Mesenchymal stem cell (in vitro differentiated cells and primary cell): ENCODE measurements at regions not wholly inside any gene's neighbourhood (a gene's known extent, or its start where the extent isn't known, plus 50 kb on each side); places are given as distances from the start of the nearest gene placed in this dataset.
A peak's percentile ranks its signal among the peaks of the same experiment; 100 is the strongest.

ENCODE experiments used
- DNase-seq: peaks from one replicate; pipeline ENCODE4 v3.0.0-alpha.2; 2013
- H2AFZ ChIP-seq: one replicate; pipeline ENCODE4 v1.6.1; 2013; ENCODE audit warnings: low read depth, mild to moderate bottlenecking, control low read depth, inconsistent platforms, low read length, moderate library complexity
- H2AK5ac ChIP-seq: 2 replicates; pipeline ENCODE4 v1.6.1; 2013; ENCODE audit warnings: low read length, moderate library complexity, mild to moderate bottlenecking, inconsistent platforms; ENCODE audit not compliant: severe bottlenecking
- H2BK120ac ChIP-seq: one replicate; pipeline ENCODE4 v1.6.1; 2013; ENCODE audit warnings: low read depth, mild to moderate bottlenecking, inconsistent platforms, low read length, moderate library complexity
- H2BK12ac ChIP-seq, 2 experiments: one replicate each; pipeline ENCODE4 v1.6.1; 2013; ENCODE audit warnings: inconsistent platforms in 2 of 2, low read length in 2 of 2, mild to moderate bottlenecking in 2 of 2, moderate library complexity in 2 of 2, control low read depth in 1 of 2
- H2BK15ac ChIP-seq: one replicate; pipeline ENCODE4 v1.6.1; 2013; ENCODE audit warnings: mild to moderate bottlenecking, low read depth, inconsistent platforms; ENCODE audit not compliant: poor library complexity, severe bottlenecking
- H2BK5ac ChIP-seq: 2 replicates; pipeline ENCODE4 v1.6.1; 2013; ENCODE audit warnings: low read depth, mild to moderate bottlenecking, low read length, control low read depth, inconsistent platforms; ENCODE audit not compliant: poor library complexity, severe bottlenecking
- H3K14ac ChIP-seq, 2 experiments: one replicate each; pipeline ENCODE4 v1.6.1; 2013; ENCODE audit warnings: inconsistent platforms in 2 of 2, low read length in 2 of 2, control low read depth in 1 of 2, mild to moderate bottlenecking in 1 of 2, moderate library complexity in 1 of 2
- H3K18ac ChIP-seq, 2 experiments: one replicate each; pipeline ENCODE4 v1.6.1; 2013; ENCODE audit warnings: inconsistent platforms in 2 of 2, low read length in 2 of 2, control low read depth in 1 of 2, low read depth in 1 of 2, mild to moderate bottlenecking in 1 of 2
- H3K23ac ChIP-seq, 2 experiments: one replicate each; pipeline ENCODE4 v1.6.1; 2013; ENCODE audit warnings: inconsistent platforms in 2 of 2, low read length in 2 of 2, mild to moderate bottlenecking in 2 of 2, moderate library complexity in 2 of 2, control low read depth in 1 of 2
- H3K27ac ChIP-seq: 2 replicates; pipeline ENCODE4 v1.5.1; 2013; ENCODE audit warnings: mild to moderate bottlenecking, moderate library complexity, low read length, control low read depth, inconsistent platforms; ENCODE audit not compliant: poor library complexity, severe bottlenecking
- H3K27me3 ChIP-seq, 2 experiments: 2 replicates each; pipeline versions ENCODE4 v1.6.1 to v1.7.0; 2013; ENCODE audit warnings: low read length in 2 of 2, mild to moderate bottlenecking in 2 of 2, moderate library complexity in 2 of 2, control low read depth in 1 of 2, inconsistent platforms in 1 of 2; ENCODE audit not compliant: control insufficient read depth in 1 of 2, insufficient read depth in 1 of 2
- H3K36me3 ChIP-seq, 2 experiments: 2 replicates each; pipeline versions ENCODE4 v1.6.1 to v1.7.0; 2013; ENCODE audit warnings: low read length in 2 of 2, control low read depth in 1 of 2, inconsistent platforms in 1 of 2, low read depth in 1 of 2, mild to moderate bottlenecking in 1 of 2; ENCODE audit not compliant: insufficient read depth in 2 of 2, control insufficient read depth in 1 of 2
- H3K4ac ChIP-seq, 2 experiments: one replicate each; pipeline ENCODE4 v1.6.1; 2013; ENCODE audit warnings: inconsistent platforms in 2 of 2, low read length in 2 of 2, mild to moderate bottlenecking in 2 of 2, moderate library complexity in 2 of 2, control low read depth in 1 of 2, low read depth in 1 of 2
- H3K4me1 ChIP-seq: 2 replicates; pipeline ENCODE4 v1.6.1; 2013; ENCODE audit warnings: low read depth, low read length, control low read depth; ENCODE audit not compliant: control insufficient read depth, insufficient read depth
- H3K4me2 ChIP-seq: 2 replicates; pipeline ENCODE4 v1.6.1; 2013; ENCODE audit warnings: low read length, mild to moderate bottlenecking, inconsistent platforms; ENCODE audit not compliant: poor library complexity, severe bottlenecking
- H3K4me3 ChIP-seq, 2 experiments: 2 replicates each; pipeline versions ENCODE4 v1.5.1 to v1.7.0; 2013; ENCODE audit warnings: low read length in 2 of 2, mild to moderate bottlenecking in 2 of 2, control low read depth in 1 of 2, low read depth in 1 of 2; ENCODE audit not compliant: insufficient read depth in 1 of 2
- H3K79me1 ChIP-seq: replicated peaks from 2 replicates; pipeline ENCODE4 v1.6.1; 2013; ENCODE audit warnings: mild to moderate bottlenecking, control low read depth, low read length, inconsistent platforms; ENCODE audit not compliant: poor library complexity, severe bottlenecking
- H3K9ac ChIP-seq: 2 replicates; pipeline ENCODE4 v1.7.0; 2013; ENCODE audit warnings: mild to moderate bottlenecking, low read length, moderate library complexity
- H3K9me3 ChIP-seq: 2 replicates; pipeline ENCODE4 v1.7.0; 2013; ENCODE audit warnings: mild to moderate bottlenecking, low read length; ENCODE audit not compliant: control insufficient read depth
- H4K8ac ChIP-seq: one replicate; pipeline ENCODE4 v1.6.1; 2013; ENCODE audit warnings: inconsistent platforms, mild to moderate bottlenecking, low read length, moderate library complexity
- H4K91ac ChIP-seq: one replicate; pipeline ENCODE4 v1.6.1; 2013; ENCODE audit warnings: mild to moderate bottlenecking, low read length, inconsistent platforms
- WGBS: methylation state at CpG from one replicate; pipeline ENCODE4 v1.1.7; 2013; ENCODE audit warnings: mixed read lengths; 5-methylcytosine and 5-hydroxymethylcytosine counted together

DNA sequence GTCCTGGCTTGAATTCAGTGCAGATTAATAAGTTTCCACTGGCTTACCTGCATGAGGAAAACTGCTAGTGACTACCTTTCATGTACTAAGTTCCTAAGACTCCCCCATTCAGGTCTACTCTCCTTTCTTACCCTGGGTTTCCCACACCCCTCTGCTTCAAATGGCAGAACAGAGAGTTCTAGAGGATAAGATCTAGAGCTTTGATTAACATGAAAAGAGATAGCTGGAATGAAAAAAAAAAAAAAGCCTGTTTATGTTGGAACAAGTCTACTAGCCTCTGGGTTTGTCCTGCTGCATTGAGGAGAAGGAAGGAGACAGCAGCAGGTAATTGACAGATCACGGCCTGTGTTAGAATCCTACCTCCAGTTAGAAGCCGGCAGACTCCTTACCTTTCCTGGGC is 201.4 kb upstream of the SOX4 start:
- H3K14ac ChIP-seq: no peak overlapping the region
- H3K9me3 ChIP-seq: no peaks in the 10 kb centered on the region
- H2BK12ac ChIP-seq: no peak overlapping the region
- H3K79me1 ChIP-seq: no peaks in the 10 kb centered on the region
- no peak overlapping the region for H3K27ac ChIP-seq
- H3K4me1 ChIP-seq: peaks cover 1% of the 10 kb centered on the region
- no peak overlapping the region for H3K4ac ChIP-seq
- whole genome bisulfite sequencing: 100% methylated on average over 1 of the region's 2 CpGs
- no peak overlapping the region for H3K4me2 ChIP-seq
- H3K4me3 ChIP-seq: no peak overlapping the region
- no peak overlapping the region for H2BK120ac ChIP-seq
- no peak overlapping the region for H3K23ac ChIP-seq
- H2BK15ac ChIP-seq: no peak overlapping the region
- DNase-seq: no peak
- H3K9ac ChIP-seq: no peak overlapping the region
- no peak overlapping the region for H3K18ac ChIP-seq
- no peaks in the 10 kb centered on the region for H3K27me3 ChIP-seq
- no peak overlapping the region for H2BK5ac ChIP-seq
- no peak overlapping the region for H4K8ac ChIP-seq
- no peak overlapping the region for H2AK5ac ChIP-seq
- no peak overlapping the region for H4K91ac ChIP-seq
- H2AFZ ChIP-seq: no peak overlapping the region
- no peaks in the 10 kb centered on the region for H3K36me3 ChIP-seq

DNA sequence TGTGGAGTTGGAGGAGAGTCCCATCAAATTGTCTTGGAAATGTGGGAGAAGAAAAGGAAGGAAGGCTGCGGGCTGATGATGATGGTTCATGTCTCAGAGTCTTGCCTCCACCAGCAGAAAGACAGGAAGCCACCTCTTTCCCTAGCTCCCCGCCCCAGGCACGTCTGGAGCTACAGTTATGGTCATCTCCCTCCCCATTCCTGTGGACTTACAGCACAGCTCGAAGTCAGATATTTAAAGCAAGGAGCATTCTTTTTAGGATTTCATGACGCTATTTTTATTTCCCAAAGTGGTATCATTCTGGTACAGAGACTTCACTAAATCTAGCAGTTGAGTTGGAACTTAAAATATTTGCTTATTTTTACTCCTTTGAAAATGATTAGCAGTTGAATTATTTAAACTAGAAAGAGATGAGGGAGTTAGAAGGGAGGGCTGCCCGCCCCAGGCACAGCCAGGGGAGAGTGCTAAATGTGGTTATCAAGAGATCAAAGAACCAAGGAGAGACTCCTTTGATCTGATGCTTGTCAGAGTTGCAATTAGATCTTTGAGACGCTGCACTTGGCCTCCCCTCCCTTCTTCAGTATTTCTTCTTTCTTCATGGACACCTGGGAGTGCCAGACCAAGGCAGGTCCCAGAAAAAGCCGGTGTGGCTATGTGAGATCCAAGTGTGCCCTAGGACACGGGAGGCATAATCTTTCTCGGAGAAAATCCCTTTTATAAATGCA is 199.9 kb upstream of the SOX4 start:
- no peak overlapping the region for H3K4me3 ChIP-seq
- no peaks in the 10 kb centered on the region for H3K9me3 ChIP-seq
- no peak overlapping the region for H2BK5ac ChIP-seq
- peaks cover 4% of the 10 kb centered on the region for H3K4me1 ChIP-seq
- no peak overlapping the region for H3K18ac ChIP-seq
- H3K4ac ChIP-seq: no peak overlapping the region
- no peak overlapping the region for H2BK15ac ChIP-seq
- H2AK5ac ChIP-seq: no peak overlapping the region
- no peak overlapping the region for H3K9ac ChIP-seq
- H2BK120ac ChIP-seq: peak overlapping the region; percentile 19
- H3K4me2 ChIP-seq: no peak overlapping the region
- DNase-seq: no peak
- no peaks in the 10 kb centered on the region for H3K27me3 ChIP-seq
- no peaks in the 10 kb centered on the region for H3K79me1 ChIP-seq
- no peak overlapping the region for H2BK12ac ChIP-seq
- H4K8ac ChIP-seq: no peak overlapping the region
- H3K23ac ChIP-seq: no peak overlapping the region
- WGBS: 55% methylated on average over 8 of the region's 10 CpGs
- no peak overlapping the region for H3K27ac ChIP-seq
- H4K91ac ChIP-seq: no peak overlapping the region
- H3K36me3 ChIP-seq: no peaks in the 10 kb centered on the region
- H2AFZ ChIP-seq: no peak overlapping the region
- no peak overlapping the region for H3K14ac ChIP-seq

DNA sequence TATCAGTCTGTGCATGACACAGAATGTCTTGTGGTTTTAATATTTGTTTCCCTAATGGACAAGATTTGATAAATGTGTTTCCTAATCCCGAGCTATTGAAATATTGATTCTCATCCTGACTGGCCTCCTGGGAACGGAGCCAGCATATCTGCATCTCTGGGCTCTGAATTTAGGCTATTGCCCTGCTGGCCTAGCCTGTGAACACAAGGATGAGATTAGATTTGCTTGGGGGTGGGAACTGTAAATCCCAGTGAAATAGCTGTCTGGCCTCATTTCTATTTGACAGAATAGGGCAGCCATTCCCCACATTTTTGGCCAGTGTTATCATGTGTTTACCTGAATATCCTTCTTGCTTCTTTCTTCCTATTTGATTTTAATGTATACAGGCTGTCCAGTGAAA is 198.4 kb upstream of the SOX4 start:
- no peak overlapping the region for H2AK5ac ChIP-seq
- peak overlapping the region; percentile 10 for H3K27ac ChIP-seq
- H3K14ac ChIP-seq: no peak overlapping the region
- no peak overlapping the region for H3K18ac ChIP-seq
- no peak overlapping the region for H4K8ac ChIP-seq
- no peaks in the 10 kb centered on the region for H3K36me3 ChIP-seq
- H2AFZ ChIP-seq: no peak overlapping the region
- H3K23ac ChIP-seq: no peak overlapping the region
- peak; percentile 8 for DNase-seq
- no peaks in the 10 kb centered on the region for H3K79me1 ChIP-seq
- H3K9me3 ChIP-seq: no peaks in the 10 kb centered on the region
- H2BK12ac ChIP-seq: no peak overlapping the region
- 31% methylated on average over 2 of the region's 2 CpGs for WGBS
- H2BK5ac ChIP-seq: no peak overlapping the region
- no peak overlapping the region for H3K9ac ChIP-seq
- no peak overlapping the region for H3K4ac ChIP-seq
- no peaks in the 10 kb centered on the region for H3K27me3 ChIP-seq
- no peak overlapping the region for H2BK120ac ChIP-seq
- peaks cover 4% of the 10 kb centered on the region for H3K4me1 ChIP-seq
- no peak overlapping the region for H4K91ac ChIP-seq
- H3K4me2 ChIP-seq: no peak overlapping the region
- H2BK15ac ChIP-seq: no peak overlapping the region
- no peak overlapping the region for H3K4me3 ChIP-seq

DNA sequence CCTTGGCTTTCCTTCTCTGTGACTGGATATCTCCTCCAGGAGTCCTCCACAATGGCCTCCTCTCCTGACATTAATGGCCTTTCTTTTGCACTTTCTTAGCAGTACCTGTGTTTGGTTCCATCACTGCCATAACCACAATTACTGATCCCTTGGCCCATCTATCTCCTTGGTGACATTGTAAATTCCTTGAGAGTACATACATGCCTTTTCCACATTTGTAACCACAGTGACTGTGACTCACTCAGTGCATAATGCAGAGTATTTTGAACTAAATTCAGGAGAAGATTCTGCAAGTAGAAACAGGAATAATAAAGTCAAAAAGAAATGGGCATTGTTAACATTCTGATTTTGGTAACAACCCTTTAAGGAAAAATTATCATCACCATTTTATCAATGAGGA is 197.2 kb upstream of the SOX4 start:
- no peaks in the 10 kb centered on the region for H3K79me1 ChIP-seq
- H2BK5ac ChIP-seq: no peak overlapping the region
- H2BK120ac ChIP-seq: no peak overlapping the region
- H3K23ac ChIP-seq: no peak overlapping the region
- H3K4me1 ChIP-seq: peaks cover 4% of the 10 kb centered on the region
- H2AK5ac ChIP-seq: no peak overlapping the region
- no peak overlapping the region for H2BK12ac ChIP-seq
- H3K4ac ChIP-seq: no peak overlapping the region
- peak overlapping the region; percentile 64 for H4K8ac ChIP-seq
- no peak overlapping the region for H3K4me3 ChIP-seq
- H3K9ac ChIP-seq: no peak overlapping the region
- no peaks in the 10 kb centered on the region for H3K27me3 ChIP-seq
- no peaks in the 10 kb centered on the region for H3K9me3 ChIP-seq
- no peak overlapping the region for H3K4me2 ChIP-seq
- no peak overlapping the region for H3K18ac ChIP-seq
- DNase-seq: peak; percentile 68
- no peaks in the 10 kb centered on the region for H3K36me3 ChIP-seq
- no peak overlapping the region for H3K27ac ChIP-seq
- no peak overlapping the region for H2AFZ ChIP-seq
- H2BK15ac ChIP-seq: no peak overlapping the region
- H3K14ac ChIP-seq: no peak overlapping the region
- H4K91ac ChIP-seq: no peak overlapping the region
